ENCODE measurements at regions not wholly inside any gene's neighbourhood (a gene's known extent, or its start where the extent isn't known, plus 50 kb on each side); places are given as distances from the start of the nearest gene placed in this dataset.

GRCh38 chr1:61520401-61520800, 204.5 kb downstream of the TM2D1 start:
- no peak for DNase-seq

- DNase-seq, result no peak
Observed at GRCh38 chr1:61519631-61520030, 205.3 kb downstream of the TM2D1 start.

- no peak for DNase-seq
Observed at GRCh38 chr1:61518670-61519400, 206.1 kb downstream of the TM2D1 start.

DNA sequence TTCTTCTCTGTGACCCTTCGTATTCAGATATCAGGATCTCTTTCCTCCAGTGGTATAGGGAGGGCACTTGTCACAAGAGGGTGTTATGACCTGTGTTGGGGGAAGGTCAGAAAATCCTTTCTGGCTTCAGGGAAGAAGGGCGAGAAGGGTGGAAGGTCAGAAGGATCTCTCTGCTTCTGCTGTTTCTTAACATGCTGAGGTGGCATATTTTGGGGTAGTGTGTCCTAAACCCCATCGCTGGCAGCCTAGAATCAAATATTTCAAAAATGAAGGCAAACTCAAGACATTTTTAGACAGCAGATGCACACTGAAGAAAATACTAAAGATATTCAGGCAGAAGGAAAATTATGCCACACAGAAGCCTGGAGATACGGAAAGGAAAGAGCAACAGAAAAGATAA, 207.6 kb downstream of the TM2D1 start:
- DNase-seq, result no peak

GRCh38 chr1:61515096-61515495, 209.8 kb downstream of the TM2D1 start:
- DNase-seq, result no peak

Measured in dermis blood vessel endothelial cell (primary cell).